IMR-90 (cell line): ENCODE measurements at regions not wholly inside any gene's neighbourhood (a gene's known extent, or its start where the extent isn't known, plus 50 kb on each side); places are given as distances from the start of the nearest gene placed in this dataset.

ENCODE experiments used
- ATAC-seq: fragments of 200-7000 bp; cut with Tn5 transposase; 2 replicates; pipeline ENCODE4 v1.9.1; 2020; ENCODE audit warnings: low read depth, mild to moderate bottlenecking, moderate library complexity
- BruUV-seq: library from RNA; stranded (reverse); fragments of 400-500 nt; replicated peaks from 2 replicates; lab custom pipeline; 2021; lab: Mats Ljungman, UMichigan
- CTCF ChIA-PET: fragments of 300-600 bp; formaldehyde crosslinking; extraction: SDS; loops from one replicate; lab custom pipeline; 2021; ENCODE audit warnings: antibody characterized with exemption; lab: Yijun Ruan, JAX
- POLR2A ChIA-PET: fragments of 300-600 bp; sonication (Branson Sonifier 250); formaldehyde crosslinking; loops from one replicate; lab custom pipeline; 2022; ENCODE audit warnings: antibody characterized with exemption; ENCODE audit not compliant: unreplicated experiment; lab: Charles Lee
- DNase-seq: peaks from one replicate; pipeline ENCODE4 v3.0.0; 2013
- H2AFZ ChIP-seq: replicated peaks from 2 replicates; pipeline ENCODE3; 2013; ENCODE audit warnings: low read length, mild to moderate bottlenecking; ENCODE audit not compliant: poor library complexity
- H2AK5ac ChIP-seq: 2 replicates; pipeline ENCODE4 v1.6.1; 2013; ENCODE audit warnings: low read depth, low read length, inconsistent platforms
- H2AK9ac ChIP-seq: replicated peaks from 2 replicates; pipeline ENCODE3; 2013; ENCODE audit warnings: mild to moderate bottlenecking, low read depth, low read length, moderate library complexity; ENCODE audit not compliant: poor library complexity
- H2BK120ac ChIP-seq: 2 replicates; pipeline ENCODE4 v1.6.1; 2013; ENCODE audit warnings: low read depth, low read length, inconsistent platforms
- H2BK15ac ChIP-seq: 3 replicates; pipeline ENCODE4 v1.6.1; 2013; ENCODE audit warnings: low read depth, low read length, inconsistent platforms
- H2BK20ac ChIP-seq: 2 replicates; pipeline ENCODE4 v1.6.1; 2013; ENCODE audit warnings: low read depth, mild to moderate bottlenecking, inconsistent platforms, low read length, moderate library complexity
- H2BK5ac ChIP-seq: 2 replicates; pipeline ENCODE4 v1.6.1; 2013; ENCODE audit warnings: mild to moderate bottlenecking, low read depth, low read length, inconsistent platforms; ENCODE audit not compliant: poor library complexity, severe bottlenecking
- H3K14ac ChIP-seq: replicated peaks from 2 replicates; pipeline ENCODE4 v1.6.1; 2013; ENCODE audit warnings: low read depth, low read length, inconsistent platforms
- H3K18ac ChIP-seq: 2 replicates; pipeline ENCODE4 v1.6.1; 2013; ENCODE audit warnings: low read depth, low read length, control low read depth
- H3K23ac ChIP-seq: 2 replicates; pipeline ENCODE4 v1.6.1; 2013; ENCODE audit warnings: low read depth, low read length, inconsistent platforms
- H3K27ac ChIP-seq: 2 replicates; pipeline ENCODE4 v1.5.1; 2013; ENCODE audit warnings: mild to moderate bottlenecking, control low read depth, low read length; ENCODE audit not compliant: insufficient read depth
- H3K27me3 ChIP-seq: 2 replicates; pipeline ENCODE4 v1.6.1; 2013; ENCODE audit warnings: low read length; ENCODE audit not compliant: control insufficient read depth, insufficient read depth
- H3K36me3 ChIP-seq: 2 replicates; pipeline ENCODE4 v1.6.1; 2013; ENCODE audit warnings: low read length, mixed read lengths; ENCODE audit not compliant: control insufficient read depth, insufficient read depth
- H3K4ac ChIP-seq: 2 replicates; pipeline ENCODE4 v1.6.1; 2013; ENCODE audit warnings: low read depth, low read length, inconsistent platforms
- H3K4me1 ChIP-seq: 2 replicates; pipeline ENCODE4 v1.6.1; 2013; ENCODE audit warnings: low read length, mixed read lengths; ENCODE audit not compliant: control insufficient read depth, insufficient read depth
- H3K4me2 ChIP-seq: 2 replicates; pipeline ENCODE4 v1.6.1; 2013; ENCODE audit warnings: low read depth, mild to moderate bottlenecking, control low read depth, low read length, moderate library complexity
- H3K4me3 ChIP-seq: 2 replicates; pipeline ENCODE4 v1.5.1; 2013; ENCODE audit warnings: low read depth, mild to moderate bottlenecking, control low read depth, low read length, moderate library complexity; ENCODE audit not compliant: insufficient read depth
- H3K56ac ChIP-seq: 2 replicates; pipeline ENCODE4 v1.6.1; 2013; ENCODE audit warnings: low read length, inconsistent platforms; ENCODE audit not compliant: insufficient read depth; ENCODE audit errors: extremely low read depth
- H3K79me1 ChIP-seq, 2 experiments: 2 replicates each; pipeline ENCODE4 v1.6.1; 2013; ENCODE audit warnings: low read length in 2 of 2, inconsistent platforms in 1 of 2, low read depth in 1 of 2
- H3K9ac ChIP-seq: 2 replicates; pipeline ENCODE4 v1.6.1; 2013; ENCODE audit warnings: low read depth, low read length, control low read depth
- H3K9me1 ChIP-seq: 2 replicates; pipeline ENCODE4 v1.6.1; 2013; ENCODE audit warnings: low read length, inconsistent platforms; ENCODE audit not compliant: insufficient read depth
- H3K9me3 ChIP-seq: 2 replicates; pipeline ENCODE4 v1.6.1; 2013; ENCODE audit warnings: low read length; ENCODE audit not compliant: control insufficient read depth, insufficient read depth
- H4K20me1 ChIP-seq: 2 replicates; pipeline ENCODE4 v1.6.1; 2013; ENCODE audit warnings: low read length, inconsistent platforms; ENCODE audit not compliant: insufficient read depth
- H4K5ac ChIP-seq: 2 replicates; pipeline ENCODE4 v1.6.1; 2013; ENCODE audit warnings: mild to moderate bottlenecking, low read depth, low read length, control low read depth
- H4K8ac ChIP-seq, 2 experiments: 2 replicates each; pipeline ENCODE4 v1.6.1; 2013; ENCODE audit warnings: low read depth in 2 of 2, low read length in 2 of 2, control low read depth in 1 of 2, inconsistent platforms in 1 of 2
- H4K91ac ChIP-seq: 2 replicates; pipeline ENCODE4 v1.6.1; 2013; ENCODE audit warnings: low read depth, low read length, inconsistent platforms; ENCODE audit not compliant: insufficient read depth
- BHLHE40 ChIP-seq: fragments of 150-350 bp; IDR thresholded peaks from 2 replicates; pipeline ENCODE4 v1.6.1; 2016; ENCODE audit warnings: mild to moderate bottlenecking, low read depth, low read length
- CHD1 ChIP-seq: IDR thresholded peaks from 2 replicates; pipeline ENCODE4 v1.6.1; 2012; ENCODE audit warnings: low read depth, low read length, improper control_type of control experiment
- FOS ChIP-seq: fragments of 150-350 bp; IDR thresholded peaks from 2 replicates; pipeline ENCODE4 v1.6.1; 2016; ENCODE audit warnings: low read depth, low read length
- MAFK ChIP-seq: IDR thresholded peaks from 2 replicates; pipeline ENCODE4 v1.6.1; 2012; ENCODE audit warnings: low read depth, low read length, improper control_type of control experiment
- NFE2L2 ChIP-seq: fragments of 150-350 bp; IDR thresholded peaks from 2 replicates; pipeline ENCODE4 v1.6.1; 2016; ENCODE audit warnings: low read depth, mild to moderate bottlenecking, low read length
- RAD21 ChIP-seq: IDR thresholded peaks from 2 replicates; pipeline ENCODE4 v1.6.1; 2012; ENCODE audit warnings: low read length, improper control_type of control experiment
- RFX5 ChIP-seq: IDR thresholded peaks from 2 replicates; pipeline ENCODE4 v1.8.0; 2012; ENCODE audit warnings: low read depth, mild to moderate bottlenecking, low read length, moderate library complexity
- WGBS, 2 experiments: methylation state at CpG; one replicate each; pipeline versions ENCODE4 v1.1.5 to v1.1.7; 2013; ENCODE audit warnings: missing lambda C conversion rate in 2 of 2; ENCODE audit not compliant: insufficient read length in 1 of 2; ENCODE audit errors: extremely low coverage in 2 of 2; 5-methylcytosine and 5-hydroxymethylcytosine counted together
- dilution Hi-C: fragments of 300-500 bp; cut with HindIII; formaldehyde crosslinking; loops from one replicate; pipeline ENCODE4 v1.14.3; 2018; ENCODE audit warnings: low sequenced_read_pairs; ENCODE audit not compliant: unreplicated experiment
- in situ Hi-C: fragments of 300-500 bp; cut with MboI; formaldehyde crosslinking; loops from 3 replicates; pipeline ENCODE4 v1.14.3; 2019; ENCODE audit warnings: low sequenced_read_pairs, inconsistent platforms, mixed read lengths
- intact Hi-C: fragments of 100-400 bp; cut with micrococcal nuclease; formaldehyde crosslinking; loops from 2 replicates; pipeline ENCODE4 v1.10.0; 2022
- TF ChIP-seq, protein P1 (sequence below): fragments of 150-350 bp; IDR thresholded peaks from 2 replicates; pipeline ENCODE4 v1.6.1; 2016; ENCODE audit warnings: low read depth, mild to moderate bottlenecking, low read length, moderate library complexity, borderline replicate concordance
- TF ChIP-seq, protein P2 (sequence below): fragments of 150-350 bp; IDR thresholded peaks from 2 replicates; pipeline ENCODE4 v1.6.1; 2017; ENCODE audit warnings: mild to moderate bottlenecking, antibody characterized with exemption, low read length, low read depth
- TF ChIP-seq, protein P3 (sequence below): conservative IDR thresholded peaks from 2 replicates; pipeline ENCODE4 v1.5.1; 2012; ENCODE audit warnings: mild to moderate bottlenecking, low read depth, low read length, improper control_type of control experiment

DNA sequence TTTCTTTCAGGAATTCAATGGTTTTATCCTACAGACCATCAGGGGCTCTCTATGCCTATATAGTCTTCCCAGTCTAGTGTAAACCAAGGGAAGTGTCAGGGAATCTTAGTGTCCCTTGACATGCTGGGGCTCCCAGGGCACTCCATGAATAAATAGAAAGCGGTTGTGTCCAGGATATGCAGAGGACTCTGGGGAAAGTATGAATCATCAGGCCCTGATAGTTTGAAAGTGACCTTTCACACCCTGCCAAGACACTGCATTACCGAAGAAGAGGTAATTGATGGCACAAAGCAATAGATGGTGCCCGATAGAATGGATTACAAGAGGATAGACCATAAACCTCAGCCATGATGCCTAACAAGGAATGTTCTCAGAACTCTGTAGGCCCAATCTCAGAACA, 163.3 kb upstream of the DAPK1 start:
- TF ChIP-seq, protein P1, sequence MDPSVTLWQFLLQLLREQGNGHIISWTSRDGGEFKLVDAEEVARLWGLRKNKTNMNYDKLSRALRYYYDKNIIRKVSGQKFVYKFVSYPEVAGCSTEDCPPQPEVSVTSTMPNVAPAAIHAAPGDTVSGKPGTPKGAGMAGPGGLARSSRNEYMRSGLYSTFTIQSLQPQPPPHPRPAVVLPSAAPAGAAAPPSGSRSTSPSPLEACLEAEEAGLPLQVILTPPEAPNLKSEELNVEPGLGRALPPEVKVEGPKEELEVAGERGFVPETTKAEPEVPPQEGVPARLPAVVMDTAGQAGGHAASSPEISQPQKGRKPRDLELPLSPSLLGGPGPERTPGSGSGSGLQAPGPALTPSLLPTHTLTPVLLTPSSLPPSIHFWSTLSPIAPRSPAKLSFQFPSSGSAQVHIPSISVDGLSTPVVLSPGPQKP, result no peak
- TF ChIP-seq RAD21 (no peak), FOS (no peak), BHLHE40 (no peak), MAFK (no peak), RFX5 (no peak), CHD1 (no peak), NFE2L2 (no peak)
- TF ChIP-seq, protein P2, sequence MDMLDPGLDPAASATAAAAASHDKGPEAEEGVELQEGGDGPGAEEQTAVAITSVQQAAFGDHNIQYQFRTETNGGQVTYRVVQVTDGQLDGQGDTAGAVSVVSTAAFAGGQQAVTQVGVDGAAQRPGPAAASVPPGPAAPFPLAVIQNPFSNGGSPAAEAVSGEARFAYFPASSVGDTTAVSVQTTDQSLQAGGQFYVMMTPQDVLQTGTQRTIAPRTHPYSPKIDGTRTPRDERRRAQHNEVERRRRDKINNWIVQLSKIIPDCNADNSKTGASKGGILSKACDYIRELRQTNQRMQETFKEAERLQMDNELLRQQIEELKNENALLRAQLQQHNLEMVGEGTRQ, result no peak
- TF ChIP-seq, protein P3, sequence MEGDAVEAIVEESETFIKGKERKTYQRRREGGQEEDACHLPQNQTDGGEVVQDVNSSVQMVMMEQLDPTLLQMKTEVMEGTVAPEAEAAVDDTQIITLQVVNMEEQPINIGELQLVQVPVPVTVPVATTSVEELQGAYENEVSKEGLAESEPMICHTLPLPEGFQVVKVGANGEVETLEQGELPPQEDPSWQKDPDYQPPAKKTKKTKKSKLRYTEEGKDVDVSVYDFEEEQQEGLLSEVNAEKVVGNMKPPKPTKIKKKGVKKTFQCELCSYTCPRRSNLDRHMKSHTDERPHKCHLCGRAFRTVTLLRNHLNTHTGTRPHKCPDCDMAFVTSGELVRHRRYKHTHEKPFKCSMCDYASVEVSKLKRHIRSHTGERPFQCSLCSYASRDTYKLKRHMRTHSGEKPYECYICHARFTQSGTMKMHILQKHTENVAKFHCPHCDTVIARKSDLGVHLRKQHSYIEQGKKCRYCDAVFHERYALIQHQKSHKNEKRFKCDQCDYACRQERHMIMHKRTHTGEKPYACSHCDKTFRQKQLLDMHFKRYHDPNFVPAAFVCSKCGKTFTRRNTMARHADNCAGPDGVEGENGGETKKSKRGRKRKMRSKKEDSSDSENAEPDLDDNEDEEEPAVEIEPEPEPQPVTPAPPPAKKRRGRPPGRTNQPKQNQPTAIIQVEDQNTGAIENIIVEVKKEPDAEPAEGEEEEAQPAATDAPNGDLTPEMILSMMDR, result no peak
- ATAC-seq, result no peak
- H3K9ac ChIP-seq, result no peak overlapping the region
- no peak overlapping the region for H2BK5ac ChIP-seq
- intact Hi-C loops, result no loop called here
- no peak overlapping the region for H3K56ac ChIP-seq
- no peaks in the 10 kb centered on the region for H3K79me1 ChIP-seq
- no peak overlapping the region for H2AK9ac ChIP-seq
- H3K18ac ChIP-seq, result no peak overlapping the region
- peaks cover 4% of the 10 kb centered on the region; the same call in 1 of the 2 replicates for H3K4me1 ChIP-seq
- no peak overlapping the region for H4K91ac ChIP-seq
- H2BK120ac ChIP-seq, result no peak overlapping the region
- BruUV-seq, result no TSS peak
- in situ Hi-C loops, result no loop called here
- no peak overlapping the region for H4K8ac ChIP-seq
- H2BK15ac ChIP-seq, result no peak overlapping the region
- H2AK5ac ChIP-seq, result no peak overlapping the region
- H4K20me1 ChIP-seq, result no peaks in the 10 kb centered on the region
- H2AFZ ChIP-seq, result no peak overlapping the region
- no peaks in the 10 kb centered on the region for H3K36me3 ChIP-seq
- H3K27me3 ChIP-seq, result peaks cover 10% of the 10 kb centered on the region
- dilution Hi-C loops, result loop anchor here (10.0 kb wide), 1 partner anchor 330 kb away; no protein-coding TSS in a partner anchor
- no peak overlapping the region for H3K4me2 ChIP-seq
- H3K27ac ChIP-seq, result no peak overlapping the region
- 83% methylated on average over 1 of the region's 3 CpGs; no CpG with 5 or more reads in 1 of the 2 experiments for WGBS, 2 experiments
- H3K14ac ChIP-seq, result no peak overlapping the region
- CTCF ChIA-PET, result no interaction called here
- no peaks in the 10 kb centered on the region for H3K9me1 ChIP-seq
- no peak overlapping the region for H4K5ac ChIP-seq
- no peak for DNase-seq
- no peak overlapping the region for H2BK20ac ChIP-seq
- no peak overlapping the region for H3K4me3 ChIP-seq
- POLR2A ChIA-PET, result no interaction called here
- no peak overlapping the region for H3K4ac ChIP-seq
- peaks cover 21% of the 10 kb centered on the region for H3K9me3 ChIP-seq
- no peak overlapping the region for H3K23ac ChIP-seq
